Uterus (tissue), 2 donors: ENCODE measurements at regions not wholly inside any gene's neighbourhood (a gene's known extent, or its start where the extent isn't known, plus 50 kb on each side); places are given as distances from the start of the nearest gene placed in this dataset.

Source experiments
- POLR2A ChIP-seq, 2 donors: fragments of 450-650 bp; IDR thresholded peaks; one replicate each; pipeline ENCODE4 v1.6.1; 2016; ENCODE audit warnings: antibody characterized with exemption in 2 of 2, mild to moderate bottlenecking in 1 of 2, moderate library complexity in 1 of 2
- TF ChIP-seq, protein P1 (sequence below), 4 experiments: fragments of 200-600 bp in 2 of 4; fragments of 450-650 bp in 2 of 4; sonication (generic) in 2 of 4; IDR thresholded peaks; one replicate each; pipeline ENCODE4 v1.5.1; 2016 to 2019; ENCODE audit warnings: antibody characterized with exemption in 4 of 4, mild to moderate bottlenecking in 2 of 4, moderate library complexity in 1 of 4

DNA sequence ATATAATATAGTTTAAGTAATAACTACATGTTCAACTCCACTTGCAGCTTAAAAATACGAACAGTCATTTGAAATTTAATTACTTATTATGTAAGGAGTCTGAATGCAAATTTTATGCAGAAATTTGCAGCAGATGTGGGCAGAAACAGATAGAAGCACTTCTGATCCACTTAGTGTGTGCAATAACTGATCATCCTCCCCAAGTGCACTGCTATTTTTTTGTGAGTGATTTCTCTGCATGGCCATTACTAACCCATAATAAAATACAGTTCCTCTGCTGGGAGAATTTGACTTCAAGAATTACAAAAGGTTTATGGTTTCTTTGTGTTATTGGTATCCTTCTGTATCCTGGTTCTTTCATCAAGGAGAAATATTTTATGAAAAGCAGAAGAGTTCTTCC is 611.5 kb upstream of the RGS18 start:
- TF ChIP-seq, protein P1, sequence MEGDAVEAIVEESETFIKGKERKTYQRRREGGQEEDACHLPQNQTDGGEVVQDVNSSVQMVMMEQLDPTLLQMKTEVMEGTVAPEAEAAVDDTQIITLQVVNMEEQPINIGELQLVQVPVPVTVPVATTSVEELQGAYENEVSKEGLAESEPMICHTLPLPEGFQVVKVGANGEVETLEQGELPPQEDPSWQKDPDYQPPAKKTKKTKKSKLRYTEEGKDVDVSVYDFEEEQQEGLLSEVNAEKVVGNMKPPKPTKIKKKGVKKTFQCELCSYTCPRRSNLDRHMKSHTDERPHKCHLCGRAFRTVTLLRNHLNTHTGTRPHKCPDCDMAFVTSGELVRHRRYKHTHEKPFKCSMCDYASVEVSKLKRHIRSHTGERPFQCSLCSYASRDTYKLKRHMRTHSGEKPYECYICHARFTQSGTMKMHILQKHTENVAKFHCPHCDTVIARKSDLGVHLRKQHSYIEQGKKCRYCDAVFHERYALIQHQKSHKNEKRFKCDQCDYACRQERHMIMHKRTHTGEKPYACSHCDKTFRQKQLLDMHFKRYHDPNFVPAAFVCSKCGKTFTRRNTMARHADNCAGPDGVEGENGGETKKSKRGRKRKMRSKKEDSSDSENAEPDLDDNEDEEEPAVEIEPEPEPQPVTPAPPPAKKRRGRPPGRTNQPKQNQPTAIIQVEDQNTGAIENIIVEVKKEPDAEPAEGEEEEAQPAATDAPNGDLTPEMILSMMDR (IDR thresholded peaks at IDR 0.05), result no peak
- TF ChIP-seq POLR2A (IDR thresholded peaks at IDR 0.05), result no peak
